COLO668 (cell line): ENCODE measurements at regions not wholly inside any gene's neighbourhood (a gene's known extent, or its start where the extent isn't known, plus 50 kb on each side); places are given as distances from the start of the nearest gene placed in this dataset.

Experiments used
- DNase-seq: peaks from one replicate; lab custom pipeline; 2025; ENCODE audit not compliant: unreplicated experiment; lab: John Stamatoyannopoulos, UW

DNA sequence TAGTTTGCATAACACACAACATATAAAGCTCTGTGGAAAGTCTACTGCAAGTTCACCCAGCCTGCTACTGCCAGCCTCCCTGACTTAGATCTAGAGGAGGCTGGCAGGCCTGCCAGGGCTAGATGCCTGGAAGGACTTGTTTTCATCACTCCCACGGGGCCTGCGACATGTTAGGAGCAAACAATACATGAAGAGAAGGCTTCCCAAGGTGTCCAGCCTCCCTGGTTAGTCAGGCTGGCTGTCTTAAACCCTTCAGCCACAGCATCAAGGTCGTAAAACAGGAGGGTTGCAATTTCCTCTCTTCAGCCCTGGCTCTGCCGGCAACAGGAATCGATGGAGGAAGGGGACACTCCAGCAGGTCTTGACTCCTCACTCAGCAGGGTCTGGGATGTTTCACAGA is 104.5 kb downstream of the NGF start:
- DNase-seq, result no peak

DNA sequence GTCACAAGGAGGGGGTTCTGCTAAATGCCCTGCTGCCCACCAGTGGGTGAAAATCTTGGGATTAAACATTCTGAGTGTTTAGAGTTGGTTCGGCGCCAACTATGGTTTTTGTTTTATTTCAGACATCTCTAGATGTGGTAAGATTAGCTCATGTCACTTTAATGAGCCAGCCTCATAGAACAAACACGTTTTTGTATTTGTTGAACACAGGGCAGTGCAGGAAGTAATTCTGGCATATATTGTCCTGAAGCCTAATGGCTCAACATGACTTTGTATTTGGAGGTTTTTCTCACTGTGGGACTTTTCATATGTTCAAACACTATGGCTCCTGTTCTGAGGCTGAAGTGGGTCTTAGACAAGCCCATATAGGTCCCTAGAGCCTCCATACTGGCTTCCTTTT is 107.8 kb downstream of the NGF start:
- DNase-seq, result no peak

DNA sequence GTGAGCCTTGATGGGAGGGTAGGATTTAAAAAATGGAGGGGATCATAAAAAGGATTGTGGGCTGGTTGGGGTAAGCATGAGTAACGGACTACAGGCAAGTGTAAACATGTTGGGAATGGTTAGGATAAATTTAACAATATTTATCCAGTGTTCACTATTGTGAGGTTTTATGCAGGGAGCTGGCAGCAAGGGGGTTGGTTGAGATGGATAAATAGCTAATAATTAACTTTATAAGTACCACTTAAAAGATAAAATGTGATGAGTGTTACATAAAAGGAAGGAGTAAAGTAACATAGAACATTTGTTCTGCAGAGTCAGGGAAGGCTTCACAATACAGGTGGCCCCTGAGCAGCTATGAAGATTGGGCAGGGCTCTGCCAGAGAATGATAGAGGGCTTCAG is 109.0 kb downstream of the NGF start:
- DNase-seq, result peak; percentile 45

DNA sequence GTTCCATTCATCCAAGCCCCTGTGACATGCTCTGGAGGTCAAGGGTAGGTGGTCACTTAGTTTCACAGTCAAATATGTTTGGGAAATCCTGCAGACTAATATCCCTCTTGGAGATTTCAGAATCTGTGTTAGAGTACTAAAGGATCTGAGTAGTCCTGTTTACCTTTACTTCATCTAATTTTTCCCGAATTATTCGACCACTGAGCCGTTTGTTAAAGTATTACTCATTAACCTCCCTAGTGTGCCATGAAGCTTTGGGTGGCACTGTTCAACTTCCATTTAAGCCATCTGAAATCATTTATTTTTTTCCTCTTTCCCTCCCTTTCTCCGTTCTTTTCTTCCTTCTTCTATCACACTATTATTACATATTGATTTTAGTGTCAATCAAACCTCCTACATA is 109.9 kb downstream of the NGF start:
- no peak for DNase-seq

DNA sequence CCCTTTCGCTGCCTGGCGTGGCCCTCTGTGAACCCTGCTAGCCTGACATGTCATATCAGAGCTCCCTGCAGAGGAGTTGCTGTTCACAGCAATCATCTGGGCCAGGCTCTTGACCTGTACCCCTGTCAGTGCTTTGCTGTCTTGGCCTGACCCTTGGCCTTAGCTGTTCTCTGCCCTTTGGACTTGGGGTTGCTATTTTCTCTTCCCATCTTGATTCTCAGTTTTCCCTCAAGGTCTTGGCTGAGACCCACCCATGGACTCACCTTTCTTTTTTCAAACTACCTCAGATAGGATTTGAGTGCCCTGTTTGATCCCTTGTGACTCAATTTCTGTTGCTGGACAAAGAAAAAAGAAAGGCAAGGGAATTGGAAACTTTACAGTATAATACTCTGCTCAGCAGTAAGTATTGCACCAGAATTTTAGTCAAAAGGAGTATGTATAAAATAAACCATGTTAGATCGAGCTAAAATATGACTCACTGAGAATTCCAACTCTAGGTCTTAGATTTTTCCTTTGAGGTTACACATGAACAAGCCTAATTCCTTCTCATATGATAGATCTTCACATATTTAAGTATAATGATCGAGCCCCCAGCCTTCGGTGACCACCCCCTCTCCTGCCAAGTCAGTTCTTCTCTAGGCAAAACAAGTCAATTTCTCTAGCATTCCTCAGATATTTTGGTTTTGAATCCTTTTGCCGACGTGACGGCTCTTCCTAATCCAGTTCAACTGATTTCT is 110.5 kb downstream of the NGF start:
- DNase-seq, result no peak

DNA sequence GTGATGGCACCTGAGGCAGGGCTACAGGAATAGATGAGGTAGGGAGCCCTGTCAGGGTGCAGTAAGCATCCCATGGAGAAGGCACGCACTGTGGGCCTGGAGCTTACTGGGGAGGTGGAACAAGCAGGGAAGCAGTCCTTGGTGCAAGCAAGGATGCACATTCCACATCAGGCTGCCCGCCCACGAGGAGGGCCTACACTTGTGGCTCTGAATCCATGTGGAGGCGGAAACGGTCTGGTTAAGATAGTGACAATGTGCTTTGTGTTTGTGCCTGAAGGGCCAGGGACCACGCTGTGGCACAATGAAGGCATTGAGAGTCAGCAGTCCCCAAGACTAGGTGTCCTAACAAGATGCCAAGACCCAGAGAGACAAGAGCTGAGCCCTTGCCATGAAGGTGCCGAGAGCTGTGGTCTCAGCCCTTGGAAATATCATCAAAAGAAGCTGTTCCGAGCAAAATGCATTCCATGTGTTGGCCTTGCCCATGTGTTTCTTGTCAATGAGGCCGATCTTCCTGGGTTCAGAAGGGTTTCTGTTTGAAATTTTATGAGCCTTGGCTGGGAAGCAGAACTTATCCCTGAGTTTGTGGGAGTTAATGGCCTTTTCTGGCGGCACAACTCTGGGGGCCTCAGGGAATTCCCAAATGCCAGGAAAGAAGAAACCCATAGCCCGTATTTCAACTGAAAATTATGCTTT is 111.9 kb downstream of the NGF start:
- DNase-seq, result no peak

DNA sequence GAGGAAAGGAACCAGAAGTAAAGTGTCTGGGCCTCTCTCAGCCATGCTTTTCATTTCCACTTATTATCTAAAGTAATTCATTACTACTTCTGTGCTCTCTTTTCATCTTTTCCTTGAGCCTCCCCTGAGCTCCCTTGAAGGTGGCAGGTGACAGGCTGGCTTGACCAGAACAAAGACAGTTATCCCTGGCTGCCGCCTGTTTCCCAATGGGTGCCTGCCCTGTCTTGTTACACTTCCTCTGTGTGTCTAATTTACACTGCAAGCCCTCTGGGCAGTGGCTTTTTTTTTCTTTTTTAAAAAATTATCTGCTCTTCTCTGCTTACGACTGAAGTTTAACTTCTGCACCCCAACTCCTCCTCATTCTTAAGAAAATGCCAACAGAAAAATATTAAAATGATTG is 113.4 kb downstream of the NGF start:
- DNase-seq, result no peak

DNA sequence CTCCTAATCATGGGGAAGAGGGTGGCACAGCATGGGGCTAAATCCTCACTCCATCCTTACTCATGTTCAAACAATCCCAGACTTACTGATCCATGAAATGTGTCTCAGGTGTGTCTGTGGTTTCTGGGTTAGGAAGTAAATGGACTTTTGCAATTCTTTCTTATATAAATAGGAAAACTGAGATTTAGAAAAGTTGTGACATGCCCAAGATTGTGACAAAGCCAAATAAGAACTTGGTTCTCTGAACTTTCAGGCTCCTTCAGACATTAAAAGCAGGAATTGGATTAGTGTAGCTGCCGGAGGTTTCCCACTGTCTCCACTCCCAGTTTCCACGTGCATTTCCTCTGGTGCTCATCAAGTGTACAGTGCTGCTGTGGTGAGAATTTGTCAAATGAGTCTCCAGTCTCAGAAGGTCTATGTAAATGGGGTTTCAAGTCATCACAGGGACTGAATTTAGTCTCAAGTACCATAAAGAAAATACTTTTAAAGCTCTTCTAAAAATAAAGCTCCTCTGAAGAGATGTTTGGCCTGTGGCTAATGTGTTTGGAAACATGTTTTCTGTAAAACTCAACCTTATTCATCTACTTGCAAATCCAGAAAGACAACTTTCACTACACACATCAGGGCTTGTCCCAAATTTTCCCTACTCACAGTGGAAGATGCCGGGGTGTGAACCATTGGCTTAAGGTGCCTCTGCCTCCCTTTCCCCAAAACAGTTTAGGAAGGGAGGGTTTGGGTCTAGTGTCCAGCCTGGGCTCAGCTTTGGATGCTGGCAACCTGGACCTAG is 115.2 kb downstream of the NGF start:
- DNase-seq, result no peak

DNA sequence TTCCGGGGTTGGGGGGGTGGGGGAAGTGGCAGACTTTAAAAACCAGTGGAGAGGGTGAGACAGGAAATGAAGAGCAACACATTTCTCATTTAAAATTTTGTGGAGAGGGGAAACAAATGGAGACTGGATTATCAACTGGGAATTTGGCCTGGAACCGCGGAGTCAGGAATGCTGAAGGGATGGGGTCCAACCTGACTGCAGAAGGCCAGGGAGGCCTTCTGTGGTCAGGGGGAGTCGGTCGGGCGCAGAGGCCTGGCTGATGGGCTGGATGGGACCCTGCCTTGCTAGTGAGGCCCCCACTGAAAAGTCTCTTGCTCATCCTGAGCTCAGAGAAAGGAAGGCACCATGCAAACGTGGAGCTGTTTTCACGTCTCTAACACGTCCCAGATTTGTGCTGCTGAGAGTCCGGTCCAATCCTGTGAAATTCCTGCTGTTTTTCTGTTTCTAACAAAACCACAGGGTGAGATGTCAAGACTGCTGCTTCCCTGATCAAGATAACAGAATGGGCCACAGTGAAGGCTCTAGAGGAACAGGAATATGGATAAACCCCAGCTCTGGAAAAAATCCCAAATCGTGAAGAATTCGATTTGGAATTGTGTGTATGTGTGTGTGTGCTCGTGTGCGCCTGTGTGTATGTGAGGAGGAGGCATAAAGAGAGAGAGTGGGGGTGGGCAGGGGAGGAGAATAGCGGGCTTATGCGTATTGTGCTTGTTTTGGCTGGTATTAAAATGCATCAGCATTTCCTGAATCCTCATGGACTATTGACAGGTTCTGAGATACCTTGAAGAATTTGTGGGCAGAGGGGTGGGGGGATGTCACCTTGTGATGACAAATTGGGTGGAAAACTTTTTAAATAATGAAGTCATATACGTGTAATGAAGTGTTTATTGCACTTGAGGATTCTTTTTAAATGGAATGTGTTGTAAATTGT is 117.4 kb downstream of the NGF start:
- DNase-seq, result no peak

DNA sequence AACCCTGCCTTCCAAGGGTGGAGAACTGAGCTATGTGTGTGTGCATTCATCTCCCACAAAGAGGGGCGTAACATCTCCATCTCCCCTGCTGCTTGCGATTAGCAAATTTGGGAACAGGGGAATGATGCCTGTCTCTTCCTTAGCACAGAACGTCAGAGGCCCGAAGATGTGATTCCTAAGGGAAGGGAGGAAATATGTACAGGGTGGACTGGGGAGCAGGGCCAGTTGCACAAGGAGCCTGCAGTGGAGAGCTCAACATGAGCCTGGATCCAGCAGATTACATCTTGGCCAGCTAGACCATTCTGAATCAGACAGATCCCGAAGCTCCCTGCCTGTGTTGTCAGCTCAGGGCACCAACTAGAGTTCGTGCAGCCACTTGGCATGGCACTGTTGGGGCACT is 118.1 kb downstream of the NGF start:
- DNase-seq, result no peak

DNA sequence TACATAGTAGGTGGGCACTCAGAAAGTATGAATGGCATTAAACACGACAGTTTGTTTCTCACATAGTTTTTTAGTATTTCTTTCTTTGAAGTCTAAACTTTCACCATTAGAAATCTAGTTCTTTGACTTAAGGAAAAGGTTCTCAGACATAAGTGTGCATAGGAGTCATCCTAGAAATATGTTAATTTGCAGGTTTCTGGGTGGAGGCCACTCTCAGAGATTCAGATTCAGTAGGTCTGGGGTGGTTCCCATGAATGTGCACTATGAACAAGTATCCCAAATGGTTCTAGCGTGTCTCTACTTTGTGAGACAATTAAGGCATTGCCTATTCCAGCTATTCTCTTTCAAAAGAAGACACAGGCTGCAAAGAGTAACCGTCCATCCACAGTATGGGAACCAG is 119.3 kb downstream of the NGF start:
- DNase-seq, result no peak

DNA sequence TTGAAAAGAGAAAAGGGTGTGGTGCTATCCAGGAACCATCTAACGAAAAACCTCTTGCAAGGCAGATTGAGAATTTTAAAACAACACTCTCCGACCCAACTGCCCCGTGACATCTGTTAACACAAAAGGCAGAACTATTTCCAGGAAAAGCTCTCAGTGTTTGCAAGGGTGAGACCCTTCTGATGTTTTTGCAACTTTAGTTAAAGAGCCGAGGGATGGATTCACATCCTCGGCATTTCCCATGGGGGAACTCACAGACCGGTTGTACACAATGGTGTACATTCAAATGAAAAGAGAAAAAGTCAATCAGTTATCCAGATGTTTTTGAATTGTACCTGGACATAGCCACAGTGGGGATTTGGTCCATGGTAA is 120.0 kb downstream of the NGF start:
- no peak for DNase-seq

DNA sequence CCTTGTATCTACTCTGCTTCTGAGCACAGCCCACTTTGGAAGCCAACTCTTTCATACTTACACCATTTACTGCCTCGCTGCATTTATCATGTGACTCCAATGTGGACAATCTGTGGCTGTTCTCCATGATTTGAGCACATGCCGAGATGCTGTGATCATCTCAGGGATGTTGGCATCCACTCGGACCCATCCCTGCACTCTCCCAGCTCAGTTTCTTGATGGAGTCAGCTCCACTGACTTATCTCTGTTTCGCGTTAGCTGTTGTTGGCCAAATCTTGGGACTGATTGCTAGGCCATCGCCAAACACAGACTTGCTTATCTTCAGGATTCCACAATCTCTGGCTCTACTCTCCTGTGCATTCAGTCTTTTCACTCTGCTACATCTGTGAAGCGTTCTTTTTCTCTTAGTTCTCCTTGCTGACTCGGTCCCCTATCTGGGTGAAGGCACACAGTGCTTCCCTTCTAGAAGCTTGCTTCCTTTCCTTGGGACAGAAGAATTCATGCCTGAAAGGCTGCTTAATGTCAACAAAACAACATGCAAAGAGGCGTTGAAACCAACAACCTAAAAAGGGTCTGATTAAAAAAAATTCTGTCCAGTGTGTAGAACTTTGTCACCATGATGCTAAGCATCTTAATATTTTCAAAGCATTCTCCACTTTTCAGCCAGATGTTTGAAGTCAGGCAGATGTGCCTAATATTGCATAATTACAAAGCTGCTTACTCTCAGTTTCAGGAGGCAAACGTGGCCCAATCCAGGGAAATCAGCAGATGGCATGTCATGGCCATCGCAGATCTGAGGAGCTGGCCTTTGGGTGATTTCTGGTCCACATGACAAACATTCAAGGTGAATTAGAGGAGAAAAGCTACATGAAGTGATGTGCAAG is 120.7 kb downstream of the NGF start:
- no peak for DNase-seq

DNA sequence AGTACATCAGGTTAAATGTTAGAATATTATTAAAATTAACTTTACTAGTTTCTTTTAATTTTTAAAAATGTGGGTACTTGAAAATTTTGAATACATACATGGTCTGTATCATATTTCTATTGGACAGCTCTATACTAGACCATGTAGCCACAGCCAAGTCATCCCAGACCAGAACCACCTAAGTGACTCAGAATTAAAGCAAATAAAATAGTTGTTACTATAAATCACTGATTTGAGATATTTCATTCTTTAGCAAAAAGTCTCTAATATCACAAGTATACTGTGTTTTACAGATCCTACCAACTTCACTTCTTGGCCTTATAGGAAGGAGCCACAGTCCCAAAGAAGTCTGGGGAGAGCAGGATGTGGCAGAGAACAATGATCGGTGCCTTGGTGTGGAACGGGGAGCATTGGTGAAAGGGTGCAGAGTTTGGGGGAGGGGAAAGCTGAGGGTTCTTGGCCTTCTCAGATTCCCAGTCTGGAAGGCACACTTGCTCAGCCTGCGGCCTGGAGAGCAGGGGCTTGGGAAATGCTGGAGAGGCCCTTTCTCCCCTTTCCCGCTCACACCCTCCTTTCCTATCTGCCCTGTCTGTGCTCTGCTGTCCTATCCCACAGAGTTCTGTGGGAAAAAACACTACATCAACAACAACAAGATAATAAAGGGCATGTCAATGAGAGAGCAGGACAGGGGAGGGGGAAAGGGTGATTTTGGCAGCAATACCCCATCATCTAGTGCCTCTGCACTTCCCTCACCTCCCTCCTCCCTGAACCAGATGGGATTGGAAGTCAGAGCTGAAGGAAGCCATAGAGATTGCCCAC is 122.1 kb downstream of the NGF start:
- DNase-seq, result no peak

DNA sequence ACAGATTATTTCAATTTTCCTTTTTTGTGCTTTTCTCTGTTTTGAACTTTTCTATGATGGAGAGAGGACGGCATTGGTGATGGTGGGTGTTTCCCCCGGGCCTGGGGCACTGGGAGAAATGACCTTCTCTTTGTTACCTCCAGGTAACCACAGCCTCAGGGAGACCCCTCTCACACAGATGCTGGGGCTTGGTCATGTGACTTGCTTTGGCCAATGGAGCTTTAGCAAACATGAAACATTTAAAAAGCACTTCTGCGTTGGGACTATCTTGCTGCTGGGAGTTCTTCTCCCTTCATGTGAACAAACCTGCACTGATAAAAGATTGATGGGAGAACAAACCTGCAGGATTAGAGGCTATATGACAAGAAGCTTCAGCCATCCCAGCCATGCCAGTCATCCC is 122.9 kb downstream of the NGF start:
- DNase-seq, result no peak

DNA sequence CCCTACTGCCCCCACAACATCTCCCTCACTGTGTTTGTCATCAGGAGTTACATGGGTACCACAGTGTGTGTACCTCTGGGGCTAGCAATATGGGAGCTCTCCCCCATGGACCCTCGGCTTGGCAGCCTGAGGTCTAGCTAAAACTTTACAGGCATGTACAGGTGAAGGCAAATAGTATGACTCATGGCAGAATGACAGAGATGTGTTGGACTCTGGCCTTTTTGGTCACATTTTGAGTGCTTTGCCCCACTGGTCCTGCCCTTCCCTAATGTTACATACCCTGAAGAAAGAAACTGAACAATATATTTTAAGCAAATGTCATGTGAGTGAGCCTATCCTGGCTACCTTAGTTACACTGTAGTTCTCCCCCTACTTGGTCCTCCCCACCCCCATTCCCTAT is 124.0 kb downstream of the NGF start:
- peak; percentile 23 for DNase-seq

DNA sequence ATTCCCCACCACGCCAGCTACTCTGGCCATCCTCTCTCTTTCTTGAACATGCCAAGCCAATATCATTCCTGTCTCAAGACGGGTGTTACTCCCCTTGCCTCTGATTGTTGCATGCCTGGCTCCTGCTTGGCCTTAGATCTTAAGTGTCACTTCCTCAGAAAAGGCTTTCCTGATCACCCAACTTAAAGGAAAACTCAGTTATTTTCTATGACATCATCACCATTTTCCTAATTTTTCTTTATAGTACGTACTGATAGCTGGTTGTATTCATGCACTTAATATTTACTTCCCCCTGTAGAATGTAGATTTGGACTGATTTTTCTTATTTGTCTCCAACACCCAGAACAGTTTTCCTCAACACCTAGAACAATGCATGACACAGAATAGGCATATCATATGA is 123.8 kb upstream of the TSPAN2 start:
- no peak for DNase-seq

DNA sequence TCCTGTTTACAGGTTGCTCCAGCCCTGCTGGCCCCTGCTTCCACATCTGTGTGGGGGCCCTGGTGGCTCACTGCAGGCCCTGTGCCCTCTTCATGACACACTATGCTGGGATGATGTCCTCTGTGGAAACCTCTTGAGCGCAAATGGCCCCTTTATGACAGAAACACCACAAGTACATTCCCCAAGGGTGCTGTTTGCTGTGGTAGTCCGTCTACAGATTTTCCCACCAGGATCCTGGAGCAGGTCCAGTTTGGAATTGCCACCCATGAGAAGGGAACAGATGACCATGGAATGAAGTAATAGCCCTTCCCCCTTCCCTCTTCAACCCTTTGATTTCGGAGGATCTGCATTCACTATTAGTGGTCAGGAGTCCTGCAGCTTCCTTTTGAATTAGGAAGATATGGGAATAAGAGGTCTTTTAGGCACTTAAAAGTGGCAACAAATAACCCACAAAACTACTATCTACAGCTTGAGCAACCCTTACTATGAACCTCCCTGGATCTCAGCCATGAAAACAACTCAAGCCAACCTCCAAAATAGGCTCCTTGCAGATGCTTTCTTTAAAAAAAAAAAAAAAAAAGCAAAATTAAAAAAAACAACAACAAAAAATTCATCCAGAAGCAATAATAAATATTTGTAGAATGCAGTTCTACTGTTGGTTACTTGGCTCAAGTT is 121.9 kb upstream of the TSPAN2 start:
- DNase-seq, result no peak

DNA sequence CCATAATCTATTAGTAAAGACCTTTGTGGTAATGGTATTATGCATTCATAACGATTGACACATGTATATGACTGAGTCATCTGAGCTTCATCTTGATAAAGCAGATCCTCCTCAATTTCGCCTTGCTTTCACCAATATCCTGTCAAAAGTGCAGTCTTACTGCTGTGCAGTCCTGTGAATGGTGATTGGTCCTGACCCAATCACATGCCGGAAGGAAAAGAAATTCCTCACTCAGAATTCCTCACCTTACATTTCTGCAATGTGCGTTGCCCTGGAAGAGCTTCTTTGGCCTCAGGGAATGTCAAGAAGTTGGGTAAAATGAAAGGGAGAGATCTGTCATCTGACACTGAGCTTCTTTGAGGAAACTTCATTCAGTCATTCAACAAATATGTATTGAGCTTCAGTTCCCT is 121.0 kb upstream of the TSPAN2 start:
- DNase-seq, result no peak
